ENCODE measurements at regions not wholly inside any gene's neighbourhood (a gene's known extent, or its start where the extent isn't known, plus 50 kb on each side); places are given as distances from the start of the nearest gene placed in this dataset.

DNA sequence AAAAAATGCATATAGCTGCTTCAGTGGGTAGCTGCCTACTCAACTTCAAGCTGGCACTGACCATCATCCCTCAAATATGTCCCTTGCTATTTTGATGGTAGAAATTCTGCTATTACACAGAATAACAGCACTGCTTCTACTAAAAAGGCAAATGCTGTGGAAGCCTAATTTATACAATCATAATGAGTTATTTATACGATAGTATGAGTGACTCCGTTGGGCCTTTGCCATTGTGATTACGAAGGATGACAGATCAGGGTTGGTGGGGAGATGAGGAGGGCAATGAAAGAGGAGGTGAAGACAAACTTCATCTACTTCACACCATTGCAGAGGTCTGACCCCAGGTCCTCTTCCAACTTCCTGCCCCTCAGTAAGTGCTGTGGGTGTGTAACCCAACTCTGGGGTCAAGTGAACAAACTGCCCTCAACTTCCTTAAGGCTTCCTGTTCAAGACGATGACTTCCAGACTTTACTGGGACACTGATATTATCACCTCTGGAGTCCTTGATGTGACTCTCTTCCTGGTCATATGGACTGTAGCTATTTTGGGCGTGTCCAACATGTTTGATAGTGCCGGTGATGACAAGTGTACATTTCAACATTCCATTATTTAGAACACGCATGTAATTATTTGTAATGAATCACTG, 74.1 kb upstream of the RPS23 start:
- DNase-seq = no peak

DNA sequence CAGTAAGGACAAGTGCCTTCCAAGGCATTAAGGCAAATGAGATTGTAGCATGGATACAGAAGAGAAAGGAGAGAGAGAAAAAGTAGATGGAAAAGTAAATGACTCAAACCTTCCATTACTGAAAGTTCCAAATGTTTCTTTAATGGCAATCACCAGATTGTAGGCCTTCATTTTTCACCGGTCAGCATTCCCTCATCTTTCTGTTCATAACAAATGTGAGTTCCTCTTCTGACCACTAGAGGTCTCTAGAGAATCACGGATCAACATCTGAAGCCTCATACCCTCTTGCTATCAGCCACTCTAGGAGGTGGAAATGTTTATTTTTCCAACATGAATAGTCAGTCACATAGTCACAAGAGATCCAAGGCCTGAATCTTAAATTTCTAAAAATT, 73.6 kb upstream of the RPS23 start:
- DNase-seq = peak; percentile 24 to 75

DNA sequence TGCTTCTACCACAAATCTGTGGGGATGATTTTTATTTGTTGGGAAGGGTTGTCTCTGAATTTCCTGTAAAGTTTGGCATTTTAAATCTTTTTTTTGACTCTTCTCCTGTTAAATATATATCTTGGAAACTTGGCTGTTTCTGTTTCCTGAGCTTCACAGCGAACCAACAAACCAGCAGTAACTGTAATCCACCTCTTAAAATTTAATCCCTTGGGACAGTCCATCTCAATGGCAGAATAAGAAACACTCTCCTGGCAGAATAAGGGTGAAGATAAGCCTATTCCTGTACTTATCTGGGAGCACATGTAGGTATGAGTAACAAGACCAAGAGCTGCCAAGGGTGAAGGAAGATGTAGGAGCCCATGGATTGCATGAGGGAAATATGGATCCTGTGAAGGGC, 73.1 kb upstream of the RPS23 start:
- DNase-seq = no peak

DNA sequence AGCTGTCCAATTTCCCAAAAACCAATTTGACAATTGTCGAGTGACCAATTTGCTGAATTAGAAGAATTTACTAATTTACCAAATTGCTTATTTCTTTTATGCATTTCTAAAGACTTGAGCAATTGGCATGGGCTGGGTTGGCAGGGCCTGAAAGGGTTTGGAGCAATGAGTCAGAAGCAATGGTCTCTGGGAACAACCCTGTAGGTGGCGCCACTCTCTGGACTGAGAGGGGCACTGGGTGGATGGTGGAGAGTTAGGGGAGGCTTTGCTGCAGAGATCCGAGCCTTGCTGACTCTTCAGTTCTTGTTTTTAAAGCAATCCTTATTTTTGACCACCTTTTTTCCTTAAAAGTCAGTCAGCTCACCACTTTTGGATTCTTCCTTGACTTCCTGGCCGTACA, 71.5 kb upstream of the RPS23 start:
- DNase-seq = peak in 1 of 2 experiments; percentile 18

DNA sequence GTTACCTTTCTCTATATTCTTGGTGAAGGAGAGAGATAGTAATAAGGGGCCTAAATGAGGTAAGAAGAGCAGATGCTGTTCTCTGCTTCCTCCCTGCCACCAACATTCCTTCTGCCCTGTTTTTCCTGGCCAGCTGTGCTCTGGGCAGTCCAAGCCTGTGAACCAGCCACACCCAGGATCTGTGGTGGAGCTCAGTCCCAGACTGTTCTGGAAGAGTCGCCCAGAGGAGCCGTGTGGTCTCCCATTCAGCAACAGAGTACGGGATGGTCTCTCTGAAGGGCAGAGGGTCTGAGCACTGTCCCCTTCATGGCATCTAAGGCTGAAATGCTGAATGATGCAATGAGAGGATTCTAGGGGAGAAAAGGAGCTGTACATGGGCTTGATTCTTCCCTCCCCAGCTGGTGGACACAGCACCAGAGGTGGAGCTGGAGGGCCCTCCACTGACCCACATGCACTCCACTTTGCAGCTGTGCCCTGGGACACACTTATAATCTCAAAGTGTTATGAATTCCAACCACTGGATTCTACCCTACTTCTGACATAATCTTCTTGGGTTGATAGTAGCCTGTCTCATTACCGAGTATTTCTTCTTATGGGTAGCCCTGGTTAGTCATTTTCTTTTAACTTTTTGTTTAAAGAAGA, 70.8 kb upstream of the RPS23 start:
- no peak for DNase-seq

DNA sequence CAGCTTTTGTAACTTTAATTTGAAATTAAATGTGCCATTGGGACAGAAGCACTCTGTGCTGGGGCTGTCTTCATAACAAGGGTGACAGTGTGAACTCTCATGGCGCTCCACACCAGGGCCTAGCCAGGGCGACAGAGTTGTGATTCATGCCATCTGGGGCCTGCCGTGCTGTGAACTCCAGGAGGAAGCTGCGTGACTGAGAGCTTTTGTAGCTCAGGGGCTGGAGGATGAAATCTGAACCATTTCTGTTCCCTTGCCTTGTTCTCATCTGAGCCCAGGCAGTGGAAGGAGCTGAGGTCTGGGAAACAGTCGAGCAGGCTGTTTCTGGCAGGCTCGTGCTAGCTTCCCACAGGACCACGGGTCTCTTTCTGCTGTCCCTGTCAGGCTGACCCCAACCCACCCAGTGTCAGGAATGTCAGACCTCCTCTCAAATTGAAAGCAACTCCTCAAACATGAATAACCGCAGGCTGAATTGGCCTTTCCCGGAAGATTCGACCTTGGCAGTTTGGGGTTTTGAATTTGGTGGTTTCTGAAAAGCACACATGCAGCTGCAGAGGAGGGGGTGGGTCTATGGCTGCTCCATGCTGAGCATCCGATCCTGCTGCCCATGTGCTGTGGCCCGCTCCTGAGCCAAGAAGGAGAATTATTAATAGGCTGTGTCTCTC, 69.2 kb upstream of the RPS23 start:
- DNase-seq = peak in 1 of 2 experiments; percentile 23

DNA sequence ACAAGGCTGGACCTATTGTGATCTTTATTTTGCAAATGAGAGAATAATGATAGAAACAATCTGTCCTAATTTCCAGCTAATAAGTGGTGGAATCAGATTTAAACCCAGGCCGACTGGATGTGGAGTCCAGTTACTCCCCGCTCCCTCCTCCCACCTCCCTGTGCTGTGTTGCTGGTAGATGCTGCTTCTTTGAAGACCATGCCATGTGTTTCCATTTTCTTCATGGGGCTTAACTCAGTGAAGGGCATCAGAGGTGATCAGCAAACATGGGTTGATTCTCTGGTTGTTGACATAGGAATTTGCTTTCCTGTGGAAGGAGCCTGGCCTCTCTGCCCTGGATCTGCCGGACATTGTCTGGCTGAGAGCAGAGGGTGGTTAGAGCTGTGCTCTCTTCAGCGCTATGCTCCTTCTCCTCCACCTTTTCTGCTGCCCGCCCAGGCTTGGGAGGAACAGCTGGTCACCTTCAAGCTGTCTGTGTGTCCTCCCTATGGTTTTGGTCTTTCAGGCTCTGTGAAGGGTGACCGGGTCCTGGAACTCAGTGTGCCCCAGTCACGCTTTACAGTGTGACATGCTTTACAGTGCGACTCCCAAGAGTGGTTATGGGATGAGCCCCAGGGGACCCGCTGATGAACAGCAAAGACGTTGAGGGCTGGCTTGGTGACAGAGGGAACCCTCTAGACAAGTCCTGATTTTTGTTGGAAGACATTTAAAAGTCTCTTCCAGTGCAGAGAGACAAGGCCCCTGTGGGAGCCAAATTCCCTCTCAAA, 68.4 kb upstream of the RPS23 start:
- DNase-seq = no peak

DNA sequence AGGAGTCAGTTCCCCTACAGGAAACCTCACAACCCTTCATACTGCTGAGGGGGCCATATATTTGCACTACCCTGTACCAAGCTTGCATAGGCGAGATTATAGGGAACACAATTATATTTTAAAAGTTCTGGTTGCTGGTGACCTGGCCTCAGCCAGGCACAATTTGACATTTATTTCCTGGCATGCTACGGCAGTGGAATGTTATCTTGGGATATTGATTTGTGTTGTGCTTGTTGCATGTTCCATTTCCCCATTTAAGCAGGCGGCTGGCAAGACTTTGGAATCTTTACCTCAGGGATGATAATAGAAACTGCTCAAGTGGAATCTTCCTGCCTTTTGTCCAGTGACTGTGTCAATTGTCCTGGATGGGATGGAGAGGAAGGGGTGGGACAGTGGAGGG, 67.0 kb upstream of the RPS23 start:
- no peak for DNase-seq

DNA sequence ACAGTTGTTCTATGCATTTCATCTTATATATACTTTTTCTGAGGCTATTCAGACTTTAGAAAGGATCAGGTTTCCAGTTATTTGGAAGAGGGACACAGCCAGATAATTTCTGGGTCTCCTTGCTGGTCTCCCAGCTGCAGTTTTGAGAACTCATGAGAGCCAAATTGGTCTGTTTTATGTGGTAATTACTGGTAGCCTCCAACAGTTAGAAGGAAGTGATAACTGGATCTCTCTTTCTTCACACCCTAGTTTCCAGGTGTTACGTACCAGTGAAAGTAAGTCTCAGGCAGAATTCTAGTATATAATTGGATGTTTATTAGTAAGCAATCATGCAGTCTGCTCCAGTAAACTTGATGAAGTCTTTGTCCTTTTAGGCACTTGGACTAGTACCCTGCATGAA, 63.2 kb upstream of the RPS23 start:
- DNase-seq = no peak

DNA sequence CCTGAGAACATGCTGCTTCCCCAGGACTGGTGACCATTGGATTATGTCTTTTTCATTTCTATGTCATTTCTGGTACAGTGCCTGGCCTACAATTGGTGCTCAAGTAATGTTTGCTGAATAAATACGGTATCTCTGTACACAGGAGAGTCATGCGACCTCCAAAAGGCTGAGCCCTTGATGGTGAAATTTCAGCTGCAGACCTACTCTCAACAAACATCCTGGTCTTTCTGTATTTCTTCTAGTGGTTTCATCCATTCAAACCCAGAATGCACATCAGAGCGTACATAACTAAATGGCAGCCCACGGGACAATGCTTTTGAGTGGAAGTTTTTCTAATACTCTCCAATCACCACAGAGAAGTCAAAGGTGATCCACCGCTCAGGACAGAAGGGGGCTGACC, 62.6 kb upstream of the RPS23 start:
- DNase-seq = no peak

DNA sequence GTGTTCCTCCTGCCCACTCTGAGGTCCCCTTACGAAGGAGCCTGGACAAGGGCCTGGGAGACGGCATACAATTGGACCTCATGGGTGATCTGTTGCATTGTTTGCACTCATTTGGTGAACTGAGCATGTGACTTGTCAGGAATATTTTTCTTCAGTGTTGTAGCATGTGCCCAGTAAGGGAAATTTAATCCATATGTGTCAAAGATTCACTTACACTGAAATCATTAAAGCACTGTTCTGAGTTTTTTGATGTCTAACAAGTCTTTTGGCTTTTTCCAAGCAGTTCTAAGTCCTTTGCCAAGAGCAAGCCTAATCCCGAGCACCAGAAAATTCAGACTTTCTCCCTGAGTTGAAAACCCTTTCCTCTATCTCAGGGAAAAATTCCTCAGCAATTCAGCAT, 61.6 kb upstream of the RPS23 start:
- DNase-seq = no peak

DNA sequence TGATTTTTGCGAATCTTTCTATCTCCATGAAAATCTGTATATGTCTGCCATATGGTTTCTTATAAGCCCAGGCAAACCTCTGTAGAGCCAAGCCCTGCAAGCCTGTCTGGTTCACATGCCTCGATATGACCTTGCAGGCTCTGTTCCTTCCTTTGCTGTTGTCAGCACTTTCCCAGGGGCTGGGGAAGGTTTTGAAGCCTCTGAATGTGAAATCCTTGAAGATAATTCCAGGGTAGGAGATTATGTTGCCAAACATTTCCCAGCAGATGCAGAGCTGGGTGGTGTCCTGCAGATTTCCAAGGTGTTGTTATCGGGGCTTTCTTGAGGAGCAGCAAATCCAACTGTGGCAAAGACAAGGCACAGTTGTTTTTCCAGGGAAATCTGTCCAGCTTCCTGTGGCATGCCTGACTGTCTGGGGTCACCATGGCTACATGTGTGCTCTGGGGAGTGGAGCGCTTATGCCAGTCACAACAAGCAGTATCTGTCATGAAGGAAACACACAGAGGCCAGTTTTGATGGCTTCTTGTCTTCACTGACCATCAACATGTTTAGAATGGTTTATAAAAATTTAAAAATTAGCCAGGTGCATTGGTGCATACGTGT, 60.7 kb upstream of the RPS23 start:
- no peak for DNase-seq

DNA sequence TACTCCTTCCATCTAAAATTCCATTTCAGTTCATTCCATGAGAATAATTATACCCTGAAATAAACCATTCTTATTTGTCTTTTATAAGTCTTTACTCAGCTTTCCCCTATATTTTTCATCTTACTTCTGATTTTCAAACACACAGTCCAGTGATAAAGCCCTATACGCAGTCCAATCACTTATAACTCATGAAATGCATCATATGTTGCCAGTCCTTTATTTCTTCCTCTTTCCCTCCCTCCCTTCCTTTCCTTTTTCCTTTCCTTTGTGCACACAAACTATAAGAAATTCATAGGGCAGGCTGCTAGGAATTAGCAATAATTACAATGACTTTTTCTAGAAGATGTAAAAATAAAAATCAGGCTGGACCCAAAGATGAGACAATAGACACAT, 58.8 kb upstream of the RPS23 start:
- no peak for DNase-seq

DNA sequence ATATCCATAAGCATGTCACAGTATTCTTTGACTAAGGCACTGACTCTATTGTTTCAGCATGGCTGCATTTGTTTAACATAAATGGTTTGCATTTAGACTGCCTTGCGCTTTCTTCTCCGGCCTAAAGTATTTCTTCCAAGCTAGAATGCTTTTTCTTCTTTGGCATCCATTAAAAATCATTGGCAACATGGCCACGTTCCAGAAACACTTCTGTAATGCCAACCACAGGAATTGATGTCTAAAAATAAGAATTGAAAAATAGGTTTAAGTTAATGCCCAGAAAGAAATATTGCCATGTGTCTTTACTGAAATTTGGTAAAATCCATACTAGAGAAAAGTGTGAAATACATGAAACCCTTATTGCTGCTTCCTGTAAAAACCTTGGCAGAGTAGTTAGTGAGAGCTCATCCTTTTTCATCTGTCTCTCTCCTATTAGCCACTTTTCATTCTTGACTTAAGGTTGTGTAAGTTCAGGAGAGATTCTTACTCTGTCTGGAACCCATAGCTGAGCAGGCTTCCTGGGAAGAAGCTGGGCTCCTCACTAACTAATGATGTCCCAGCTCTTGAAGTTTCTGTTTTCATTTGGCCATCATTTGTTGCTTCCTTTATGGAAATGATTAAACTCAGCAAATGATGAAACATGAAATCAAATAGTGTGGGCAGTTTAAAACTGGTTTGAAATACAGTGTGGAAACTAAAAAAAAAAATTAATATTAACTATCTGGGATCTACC, 58.2 kb upstream of the RPS23 start:
- peak in 1 of 2 experiments; percentile 12 for DNase-seq

DNA sequence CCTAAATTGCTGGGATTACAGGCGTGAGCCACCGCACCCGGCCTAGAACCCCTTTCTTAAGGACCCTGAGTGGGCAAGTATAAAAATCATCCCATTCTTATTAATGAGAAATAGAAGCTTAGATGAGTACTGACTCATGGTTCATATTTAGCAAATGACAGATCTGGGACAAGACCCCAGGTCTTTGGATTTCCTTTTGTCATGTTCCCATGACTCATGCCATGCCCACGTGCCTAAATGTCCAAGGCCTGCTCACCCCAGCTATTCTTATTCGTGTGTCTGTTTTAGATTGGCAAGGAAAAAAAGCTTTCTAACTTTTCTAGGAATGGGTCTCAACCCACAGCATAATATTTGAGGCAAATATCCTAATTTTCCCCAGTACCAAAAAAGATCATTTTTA, 57.7 kb upstream of the RPS23 start:
- DNase-seq = no peak

DNA sequence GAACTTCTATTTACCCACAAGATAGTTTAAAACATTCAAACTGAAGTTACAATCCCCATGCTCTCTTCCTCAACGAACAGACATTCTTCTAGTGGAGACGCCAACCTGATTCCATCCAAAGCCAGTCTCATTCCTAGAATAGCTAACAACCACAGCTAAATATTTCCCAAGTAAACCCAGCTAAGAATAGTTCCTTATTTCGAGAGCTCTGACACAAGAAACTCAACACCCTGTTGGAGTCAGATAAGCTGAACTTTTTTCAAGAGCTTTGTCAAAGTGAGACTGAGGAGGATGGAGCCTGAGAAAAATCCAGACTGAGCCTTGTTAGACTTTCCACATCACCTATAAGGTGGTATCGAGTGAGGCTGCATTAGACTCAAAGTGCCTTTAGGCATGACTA, 56.7 kb upstream of the RPS23 start:
- no peak for DNase-seq

DNA sequence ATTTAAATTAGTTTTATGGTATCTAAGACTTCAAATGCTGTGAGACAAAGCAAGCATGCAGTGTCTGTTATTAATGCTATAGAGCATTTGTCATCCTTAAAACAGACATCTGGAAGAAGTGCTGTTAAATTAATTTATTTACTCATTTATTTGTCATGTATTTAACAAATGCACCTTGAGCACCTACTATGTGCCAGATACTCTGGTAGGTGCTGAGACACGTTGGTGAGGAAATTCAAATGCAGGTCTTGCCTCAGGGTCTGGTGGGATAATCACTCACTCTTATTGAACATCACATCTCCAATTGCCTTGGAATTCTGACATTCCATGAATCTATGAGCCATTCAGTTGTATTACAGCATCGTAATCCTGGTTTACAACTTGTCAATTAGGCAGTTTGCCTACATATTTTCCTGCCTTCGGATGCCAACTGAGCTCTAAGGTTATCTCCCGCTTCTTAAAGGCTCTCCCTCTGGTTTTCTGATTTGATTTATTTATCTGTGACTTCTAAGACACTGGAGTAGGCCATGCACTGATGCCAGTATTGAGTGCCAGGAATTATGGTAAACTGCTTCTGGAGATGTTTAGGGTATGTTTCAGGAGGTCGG, 56.0 kb upstream of the RPS23 start:
- DNase-seq = no peak

DNA sequence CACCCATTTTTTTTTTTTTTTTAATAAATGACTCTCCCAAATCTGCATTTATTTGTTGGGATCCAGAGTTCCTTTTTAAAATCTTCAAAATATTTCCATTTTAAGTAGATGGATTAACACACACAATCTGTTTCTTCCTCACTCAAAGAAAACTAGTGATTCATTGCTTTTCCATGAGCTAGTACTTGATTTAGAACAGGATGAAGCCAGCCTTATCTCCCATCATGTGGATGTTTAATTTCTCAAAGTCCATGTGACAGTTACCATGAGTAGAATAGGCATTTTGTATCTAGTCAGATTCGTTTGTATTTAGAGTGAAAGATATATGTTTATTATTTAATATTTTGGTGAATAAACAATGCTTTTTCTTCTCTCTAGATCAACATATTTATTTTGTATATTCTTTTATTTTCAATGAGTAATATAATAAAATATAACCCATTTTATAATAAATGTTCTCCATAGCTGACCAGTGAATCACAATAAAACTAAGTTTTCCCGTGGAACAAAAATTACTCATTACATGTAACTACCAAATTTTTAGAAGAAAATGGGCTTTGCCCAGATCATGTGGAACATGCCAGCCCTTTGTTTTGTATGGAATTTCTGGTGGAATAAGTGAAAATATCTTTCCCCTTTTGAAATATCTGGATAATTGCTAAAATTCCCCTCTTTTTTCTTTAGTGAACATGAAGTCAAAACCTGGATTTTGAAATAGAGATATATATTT, 54.9 kb upstream of the RPS23 start:
- no peak for DNase-seq

DNA sequence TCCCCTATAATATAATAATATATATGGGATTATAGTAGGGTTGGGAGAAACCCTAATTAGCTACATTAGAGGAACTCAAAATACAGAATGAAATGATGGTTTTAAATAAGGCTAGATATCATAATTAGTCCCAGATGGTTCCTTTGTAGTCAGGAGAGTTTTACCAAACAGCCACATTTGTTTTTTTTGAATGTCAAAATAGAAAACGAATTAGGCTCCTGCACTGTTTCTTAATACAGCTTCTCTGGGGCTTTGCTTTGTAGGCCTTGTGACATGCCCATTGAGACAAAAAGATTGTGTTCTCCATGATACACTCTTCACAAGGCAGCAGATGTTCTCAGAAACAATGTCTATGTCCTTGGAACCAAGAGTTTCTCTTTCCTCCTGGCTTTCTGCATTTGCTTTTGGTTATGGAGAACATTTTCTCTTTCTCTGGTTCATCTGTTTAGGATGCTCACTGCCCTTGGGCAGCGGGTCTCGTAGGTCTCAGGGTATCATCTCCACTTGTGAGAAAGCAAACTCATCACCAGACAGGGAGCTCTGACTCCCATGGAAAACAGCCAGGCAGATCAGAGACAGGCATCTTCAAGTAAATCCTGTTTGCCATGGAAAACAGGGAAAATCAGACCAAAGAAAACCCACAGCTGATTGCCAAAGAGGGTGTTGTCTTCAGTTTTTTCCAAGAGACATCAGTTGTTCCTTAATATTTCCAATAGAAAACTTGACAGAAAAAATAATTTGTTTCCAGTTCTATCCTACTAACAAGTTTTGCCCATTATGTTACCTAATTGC, 54.1 kb upstream of the RPS23 start:
- DNase-seq = no peak

DNA sequence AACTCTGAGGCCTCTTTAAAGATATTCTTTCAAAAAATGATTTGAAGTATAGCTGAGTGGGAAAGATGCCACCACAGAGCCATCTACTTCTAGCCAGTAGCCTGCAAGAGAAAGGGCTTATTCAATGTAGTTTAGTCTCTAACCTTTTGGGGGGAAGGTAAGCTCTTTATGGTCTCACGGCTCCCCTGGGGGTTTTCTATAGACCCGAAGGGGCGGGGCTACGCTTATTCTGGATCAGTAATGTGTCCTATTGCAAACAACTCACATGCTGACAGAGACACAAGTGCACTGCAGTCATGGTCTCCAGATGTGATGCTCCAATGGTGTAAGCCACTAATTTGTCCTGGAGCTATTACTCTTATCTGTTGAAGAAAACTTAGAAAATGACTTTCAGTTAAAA, 53.4 kb upstream of the RPS23 start:
- no peak for DNase-seq
